Bronchial epithelial cell (primary cell): ENCODE measurements at regions not wholly inside any gene's neighbourhood (a gene's known extent, or its start where the extent isn't known, plus 50 kb on each side); places are given as distances from the start of the nearest gene placed in this dataset.
A peak's percentile ranks its signal among the peaks of the same experiment; 100 is the strongest.

Experiments
- DNase-seq: peaks from one replicate; pipeline ENCODE4 v3.0.0-alpha.2; 2010; ENCODE audit warnings: low read depth
- FAIRE-seq: peaks from 2 replicates; lab custom pipeline; 2011; peaks lifted over from hg19 to GRCh38; lab: Jason Lieb, UNC
- H3K27me3 ChIP-seq: 2 replicates; pipeline ENCODE4 v1.5.1; 2011; ENCODE audit warnings: low read length; ENCODE audit not compliant: control insufficient read depth, insufficient read depth
- H3K36me3 ChIP-seq: 2 replicates; pipeline ENCODE4 v1.5.1; 2011; ENCODE audit warnings: low read length; ENCODE audit not compliant: control insufficient read depth, insufficient read depth
- H3K4me3 ChIP-seq: 2 replicates; pipeline ENCODE4 v1.5.1; 2011; ENCODE audit warnings: mild to moderate bottlenecking, low read depth, low read length, control low read depth
- CTCF ChIP-seq: IDR thresholded peaks from 2 replicates; pipeline ENCODE4 v1.5.1; 2011; ENCODE audit warnings: mild to moderate bottlenecking, moderate library complexity, low read length, control low read depth, inconsistent platforms; ENCODE audit not compliant: insufficient read depth, severe bottlenecking

GRCh38 chr3:106372806-106373190, 504.0 kb upstream of the CBLB start:
- no peak for TF ChIP-seq CTCF
- Histone ChIP-seq H3K36me3 (no peaks in the 10 kb centered on the region), H3K27me3 (no peaks in the 10 kb centered on the region), H3K4me3 (no peak overlapping the region)
- FAIRE-seq (no peak), DNase-seq (no peak)

- no peaks in the 10 kb centered on the region for H3K36me3 ChIP-seq
- DNase-seq: no peak
- no peaks in the 10 kb centered on the region for H3K27me3 ChIP-seq
- no peak overlapping the region for H3K4me3 ChIP-seq
- no peak for FAIRE-seq
- no peak for TF ChIP-seq CTCF
Measured at GRCh38 chr3:106376016-106376570, 507.3 kb upstream of the CBLB start.

- no peaks in the 10 kb centered on the region for H3K36me3 ChIP-seq
- no peak overlapping the region for H3K4me3 ChIP-seq
- no peak for TF ChIP-seq CTCF
- no peaks in the 10 kb centered on the region for H3K27me3 ChIP-seq
- FAIRE-seq (no peak), DNase-seq (peak; percentile 15)
Measured at GRCh38 chr3:106379251-106379750, 510.5 kb upstream of the CBLB start.

- no peaks in the 10 kb centered on the region for H3K27me3 ChIP-seq
- FAIRE-seq (no peak), DNase-seq (no peak)
- TF ChIP-seq CTCF: no peak
- no peaks in the 10 kb centered on the region for H3K36me3 ChIP-seq
- no peak overlapping the region for H3K4me3 ChIP-seq
Measured at GRCh38 chr3:106380232-106380631, 511.4 kb upstream of the CBLB start.

GRCh38 chr3:106381286-106381938, 512.6 kb upstream of the CBLB start:
- TF ChIP-seq CTCF: no peak
- no peaks in the 10 kb centered on the region for H3K36me3 ChIP-seq
- H3K27me3 ChIP-seq: no peaks in the 10 kb centered on the region
- no peak for FAIRE-seq
- H3K4me3 ChIP-seq: no peak overlapping the region
- DNase-seq: no peak

GRCh38 chr3:106381939-106382335, 513.1 kb upstream of the CBLB start:
- Histone ChIP-seq H3K4me3 (no peak overlapping the region), H3K36me3 (no peaks in the 10 kb centered on the region), H3K27me3 (no peaks in the 10 kb centered on the region)
- no peak for DNase-seq
- no peak for FAIRE-seq
- no peak for TF ChIP-seq CTCF
